Putamen (tissue), 1 donor: ENCODE measurements at regions not wholly inside any gene's neighbourhood (a gene's known extent, or its start where the extent isn't known, plus 50 kb on each side); places are given as distances from the start of the nearest gene placed in this dataset.

Experiments
- DNase-seq: peaks from one replicate; pipeline ENCODE4 v3.0.0-alpha.2; 2016; ENCODE audit warnings: low spot score

DNA sequence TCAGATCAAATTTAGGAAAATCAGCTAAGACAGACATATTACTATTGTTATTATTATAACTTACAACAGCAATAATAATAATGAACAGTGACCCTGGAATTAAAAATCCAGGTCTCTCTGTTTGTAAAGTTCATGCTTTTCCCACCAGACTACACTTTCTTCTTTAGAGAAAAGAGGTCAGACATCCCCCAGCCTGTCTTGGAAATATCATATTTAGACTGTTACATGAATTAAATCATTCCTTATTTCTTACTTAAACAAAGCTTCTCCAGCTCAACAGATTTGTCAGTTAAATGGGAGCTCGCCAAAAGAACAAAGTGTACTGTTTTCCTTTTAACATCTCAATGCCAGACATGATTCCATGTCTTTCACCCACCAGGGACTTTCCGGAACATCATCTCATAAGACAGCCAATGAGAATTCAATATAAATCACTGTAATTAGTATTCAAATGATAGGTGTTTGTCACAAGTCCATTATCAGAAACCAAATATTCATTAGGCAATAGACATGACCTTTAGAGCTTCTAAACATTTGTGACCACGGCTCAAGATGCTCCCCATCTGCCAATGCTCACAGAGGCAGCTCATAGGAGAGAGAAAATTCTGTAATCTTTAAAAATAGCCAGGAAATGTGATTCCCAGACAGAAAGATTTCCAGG lies 351.9 kb downstream of the ENC1 start:
- no peak for DNase-seq

DNA sequence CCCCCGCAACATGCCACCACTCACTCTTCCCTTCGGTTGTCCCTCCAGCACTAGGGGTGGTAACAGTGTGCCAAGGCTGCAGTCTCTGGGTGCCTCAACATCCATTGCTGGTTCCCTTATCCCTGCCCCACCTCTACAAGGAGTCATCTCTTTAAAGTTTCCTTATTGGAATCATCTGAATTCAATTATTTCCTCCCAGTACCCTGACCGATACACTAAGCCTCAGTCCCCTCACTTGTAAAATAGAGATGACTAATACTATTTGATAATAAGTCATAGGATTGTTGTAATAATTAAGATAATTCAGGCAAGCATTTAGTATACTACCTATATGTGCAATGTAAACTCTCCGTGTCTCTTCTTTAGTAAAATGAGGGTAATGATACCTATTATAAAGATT lies 352.5 kb downstream of the ENC1 start:
- DNase-seq: no peak

DNA sequence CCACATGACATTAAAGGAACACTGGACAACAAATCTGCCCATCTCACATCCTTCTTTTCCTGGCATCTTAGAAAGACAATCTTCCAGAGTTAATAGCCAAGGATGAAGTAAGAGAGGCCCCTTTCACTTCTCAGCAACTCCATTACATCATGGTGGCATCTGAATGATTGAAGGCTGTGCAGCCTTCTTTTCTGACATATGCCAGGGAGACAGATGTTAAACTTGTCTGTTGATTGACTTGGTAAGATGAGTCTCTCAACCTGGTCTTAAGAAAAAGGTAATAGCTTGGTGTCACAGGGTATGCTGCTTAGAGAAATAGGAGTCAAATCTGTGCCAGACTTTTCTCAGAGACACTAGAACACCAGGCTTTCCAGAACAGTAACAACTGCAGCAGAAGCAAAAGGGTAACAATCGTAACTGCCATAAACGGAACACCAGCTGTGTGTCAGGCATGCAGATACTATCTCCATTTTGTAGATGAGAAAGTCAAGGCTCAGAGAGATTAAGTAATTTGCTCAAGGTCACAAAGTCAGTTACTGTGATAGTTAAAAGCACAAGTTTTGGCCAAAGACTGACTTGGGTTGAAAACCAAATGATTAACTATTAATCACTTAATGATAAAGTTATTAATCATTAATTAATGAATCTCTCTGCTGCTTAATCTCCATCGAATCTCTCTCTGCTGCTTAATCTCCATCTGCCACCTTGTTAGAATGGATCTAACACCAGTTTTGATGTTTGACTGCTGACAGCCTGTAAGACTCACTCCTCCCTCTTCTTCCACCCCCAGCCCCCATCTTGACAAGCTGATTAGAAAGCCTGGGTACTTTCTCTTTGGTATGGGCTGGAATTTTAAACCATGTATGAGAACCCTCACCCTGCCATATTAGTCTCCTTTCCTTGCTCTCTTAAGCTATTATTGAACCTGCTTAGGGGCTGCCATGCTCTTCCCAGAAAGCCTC lies 353.5 kb downstream of the ENC1 start:
- DNase-seq: no peak

DNA sequence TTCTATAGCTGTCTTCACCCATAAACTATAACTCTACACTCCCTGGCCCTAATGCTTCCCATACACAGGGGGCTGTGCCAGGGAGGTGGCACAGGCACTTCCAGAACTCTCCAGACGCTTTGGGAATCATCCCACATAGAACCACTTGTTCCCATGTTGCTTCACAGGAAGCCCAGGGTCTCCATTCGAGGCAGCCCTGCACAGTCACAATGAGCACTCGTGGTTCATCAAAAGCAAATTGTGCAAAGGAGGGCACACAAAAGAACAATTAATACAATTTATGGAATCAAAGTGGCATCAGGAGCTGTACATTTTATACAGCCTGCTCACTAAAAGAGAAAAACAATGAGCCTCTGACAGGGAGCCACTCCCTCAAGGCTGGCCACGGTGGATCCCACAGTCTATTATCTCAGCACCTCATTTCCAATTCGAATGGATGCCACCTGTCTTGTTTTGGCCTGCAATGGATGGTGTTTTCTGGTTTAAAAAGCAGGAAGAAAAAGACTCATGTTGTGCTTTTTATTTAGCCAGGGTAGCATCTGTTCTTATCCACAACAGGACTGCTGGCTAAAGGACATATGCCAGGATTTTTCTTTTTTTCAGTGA lies 354.8 kb downstream of the ENC1 start:
- no peak for DNase-seq

DNA sequence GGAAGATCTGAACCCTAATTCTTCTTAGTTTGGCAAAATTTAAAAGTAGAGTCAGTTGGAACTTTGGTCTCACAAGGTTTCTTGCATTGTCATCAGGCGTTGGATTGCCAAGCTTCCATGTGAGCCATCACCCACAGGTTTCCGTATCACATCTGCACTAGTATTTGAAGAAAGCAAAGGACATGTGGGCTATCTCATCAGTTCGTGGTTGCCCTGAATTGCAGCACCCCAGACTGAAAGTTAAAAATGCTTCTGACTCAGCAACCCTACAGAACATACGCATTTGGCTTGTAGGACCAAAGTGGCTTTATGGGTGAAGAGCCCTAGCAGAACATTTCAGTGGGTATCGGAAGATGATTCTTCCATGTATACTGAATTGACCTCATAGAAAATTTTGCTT lies 358.0 kb downstream of the ENC1 start:
- no peak for DNase-seq

DNA sequence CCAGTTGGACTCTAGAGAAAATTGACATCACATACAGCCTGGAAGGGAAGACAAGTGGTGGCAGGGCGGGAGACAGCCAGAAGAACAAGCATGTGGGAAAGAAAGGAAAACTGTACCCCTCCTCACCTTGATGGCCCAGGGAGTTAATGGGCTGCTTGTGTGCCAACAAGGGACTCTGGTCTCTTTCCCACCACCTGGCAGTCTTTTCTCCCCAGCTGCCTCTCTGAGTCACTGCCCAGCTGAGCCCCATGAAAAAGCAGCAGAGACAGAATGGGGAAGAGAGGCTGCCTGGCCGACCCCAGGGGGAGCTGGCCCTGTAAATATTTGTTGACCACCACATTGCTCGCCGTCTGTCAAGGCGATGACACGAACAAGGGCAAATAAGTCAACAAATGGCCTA lies 359.4 kb downstream of the ENC1 start:
- no peak for DNase-seq

DNA sequence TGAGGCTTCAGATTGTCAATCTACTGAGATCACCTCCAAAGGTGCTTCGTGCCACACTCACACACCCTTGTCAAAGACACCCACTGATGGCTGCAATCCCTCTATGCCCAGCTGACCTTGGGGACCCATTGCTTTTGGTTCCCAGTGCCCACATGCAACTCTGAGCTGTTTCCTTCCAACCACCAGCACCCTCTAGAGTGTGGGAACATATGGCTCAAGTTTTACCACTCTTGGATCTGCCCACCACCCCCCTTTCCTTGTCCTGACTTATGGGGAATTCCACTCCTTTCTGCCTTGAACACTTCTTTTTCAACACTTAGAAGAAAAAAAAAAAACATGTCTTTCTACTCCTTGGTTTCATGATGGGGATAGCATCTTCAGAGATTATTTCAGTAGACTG lies 360.2 kb downstream of the ENC1 start:
- no peak for DNase-seq

DNA sequence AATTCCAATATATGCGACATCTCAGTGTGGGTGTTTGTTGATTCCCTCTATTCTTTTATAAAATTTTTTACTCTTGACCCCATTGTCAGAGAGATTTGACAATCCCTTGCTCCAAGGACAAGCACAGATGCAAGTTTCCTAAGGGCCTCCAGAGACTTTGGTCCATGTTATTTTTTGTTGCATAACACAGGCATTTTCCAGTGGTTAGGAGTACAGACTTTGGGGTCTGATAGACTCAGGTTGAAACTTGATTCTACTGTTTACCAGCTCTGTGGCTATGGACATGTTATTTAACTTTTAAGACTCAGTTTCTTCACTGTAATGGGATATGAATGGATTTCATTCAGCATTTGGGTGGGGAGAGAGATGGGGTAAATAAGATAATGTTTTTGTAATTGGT lies 361.3 kb downstream of the ENC1 start:
- DNase-seq: no peak

DNA sequence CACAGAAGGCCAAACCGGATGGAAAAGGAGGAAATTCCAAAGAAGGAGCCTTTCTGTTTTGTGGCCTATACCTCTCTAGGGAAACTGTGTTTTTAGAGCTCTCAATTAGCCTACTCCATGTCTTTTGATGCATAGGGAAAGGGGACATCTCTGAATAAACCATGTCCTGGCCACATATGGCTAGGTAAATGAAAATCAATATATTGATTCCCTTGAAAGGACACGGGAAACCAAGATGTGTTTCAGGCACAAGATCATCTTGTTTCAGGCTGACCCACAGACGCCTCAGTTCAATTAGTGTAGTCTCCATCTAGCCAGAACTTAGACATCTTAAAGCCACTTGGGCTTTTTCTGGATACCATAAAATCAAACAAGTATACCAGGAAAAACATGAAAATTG lies 363.1 kb downstream of the ENC1 start:
- no peak for DNase-seq

DNA sequence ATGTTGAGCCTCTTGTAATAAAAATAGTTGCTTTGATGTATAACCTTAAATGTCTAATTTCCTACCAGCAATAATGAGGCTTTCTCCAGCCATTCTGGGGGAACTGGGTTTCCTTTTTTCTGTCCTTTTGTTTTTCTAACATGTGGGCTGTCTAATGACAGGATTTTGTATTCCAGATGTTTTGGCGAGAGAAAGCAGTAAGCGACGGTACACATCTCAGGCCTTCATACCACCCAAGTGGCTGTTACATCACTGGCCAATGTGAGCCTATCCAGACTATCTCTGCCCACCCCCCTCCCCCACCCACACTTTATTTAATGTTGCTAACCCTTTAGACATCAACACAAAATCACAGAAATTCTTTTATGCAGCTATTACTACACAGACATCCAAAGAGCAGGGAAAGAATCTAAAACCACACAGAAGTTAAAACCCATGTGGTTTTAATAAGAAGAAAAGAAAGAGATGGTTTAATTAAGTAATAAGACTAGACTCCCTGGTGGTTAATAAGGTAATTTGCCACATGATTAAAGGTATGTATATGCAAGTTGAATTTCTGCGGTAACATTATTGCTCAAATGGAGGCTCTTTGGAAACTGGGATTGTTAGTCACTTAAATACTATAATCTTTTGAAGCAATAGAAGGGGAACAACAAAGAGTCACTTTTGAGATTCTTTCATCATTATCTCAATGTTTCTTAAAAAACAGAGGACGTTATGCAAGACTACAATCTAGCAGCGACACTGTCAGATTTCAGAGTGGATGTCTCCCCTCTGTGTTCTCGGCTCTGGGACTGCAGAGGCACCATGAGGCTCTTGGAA lies 365.1 kb downstream of the ENC1 start:
- no peak for DNase-seq

DNA sequence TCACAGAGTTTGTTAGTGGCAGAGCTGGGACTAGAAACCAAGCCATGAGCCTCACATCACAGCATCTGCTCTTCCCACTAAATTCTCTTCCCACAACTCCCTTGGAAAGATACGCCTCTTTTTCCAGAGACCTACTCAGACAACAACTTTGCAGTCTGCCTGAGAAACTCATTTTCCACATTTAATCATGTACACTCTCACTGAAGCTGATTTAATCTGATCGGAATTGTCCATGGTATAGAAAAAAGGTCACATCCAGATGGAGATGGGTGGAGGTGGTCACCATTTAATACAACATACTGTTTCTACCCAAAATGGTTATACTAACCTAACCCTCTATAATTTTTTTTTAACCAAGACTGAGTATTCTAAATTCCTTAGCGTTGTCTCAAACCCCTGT lies 366.2 kb downstream of the ENC1 start:
- DNase-seq: no peak

DNA sequence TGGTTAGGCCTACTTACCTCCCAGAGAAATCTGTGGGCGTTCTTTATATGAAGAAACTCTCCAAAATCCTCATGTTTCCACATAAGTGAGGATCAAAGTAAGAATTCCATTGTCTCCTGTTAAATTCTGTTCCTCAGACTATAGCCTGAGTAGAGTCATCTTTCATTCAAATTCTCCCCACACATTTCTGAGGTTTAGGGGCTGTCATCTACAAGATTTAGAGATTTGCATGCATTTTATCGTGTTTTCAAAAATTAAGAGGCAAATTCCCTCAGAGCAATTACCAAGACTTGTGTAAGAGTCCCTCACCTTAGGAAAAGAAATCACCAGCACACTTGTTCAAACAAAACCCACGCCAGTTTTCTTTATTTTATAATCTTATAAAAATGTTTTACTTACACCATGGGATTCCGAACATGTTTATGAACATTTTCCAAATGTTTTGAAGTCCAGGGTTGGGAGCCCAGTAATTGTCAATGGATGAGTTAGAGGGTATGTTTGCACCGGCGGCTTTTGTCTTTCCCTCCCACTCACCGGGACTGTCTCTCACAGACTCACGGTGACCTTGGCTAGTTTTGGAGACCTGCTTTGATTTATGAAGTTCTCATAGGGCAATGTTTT lies 367.6 kb downstream of the ENC1 start:
- DNase-seq: no peak

DNA sequence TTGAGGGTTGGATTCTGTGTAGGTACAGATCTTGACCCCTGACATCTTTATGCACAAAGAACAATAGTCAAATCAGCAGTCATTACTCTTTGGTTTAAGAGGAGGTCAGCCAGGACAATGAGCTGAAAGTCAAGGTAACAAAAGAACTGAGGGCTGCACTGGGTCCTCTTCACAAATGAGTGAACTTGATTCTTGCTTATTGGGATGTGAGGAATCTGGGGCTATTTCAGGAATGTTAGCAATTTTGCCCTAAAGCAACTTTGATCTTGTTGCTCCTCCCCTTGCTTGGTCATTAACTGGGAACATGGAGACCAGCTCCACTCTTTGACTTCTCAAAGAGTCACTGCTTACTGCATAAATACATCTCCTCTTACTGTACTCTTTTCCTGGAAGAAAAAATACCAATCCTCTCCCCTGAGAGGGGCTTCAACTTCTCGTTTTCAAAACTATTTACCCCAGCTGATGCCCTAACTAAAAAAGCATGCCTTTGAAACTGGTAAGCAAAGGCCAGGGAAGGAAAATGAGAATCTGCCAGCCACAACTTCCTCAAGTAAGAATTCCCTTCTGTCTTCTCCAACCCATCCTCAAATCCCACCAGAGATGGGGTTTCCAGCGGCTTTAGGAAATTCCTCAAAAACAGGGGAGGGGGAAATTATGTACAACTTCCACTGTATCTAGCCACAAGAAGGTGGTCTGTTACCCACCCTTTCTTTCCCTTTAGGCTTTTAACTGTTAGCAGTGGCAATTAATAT lies 368.3 kb downstream of the ENC1 start:
- DNase-seq: no peak

DNA sequence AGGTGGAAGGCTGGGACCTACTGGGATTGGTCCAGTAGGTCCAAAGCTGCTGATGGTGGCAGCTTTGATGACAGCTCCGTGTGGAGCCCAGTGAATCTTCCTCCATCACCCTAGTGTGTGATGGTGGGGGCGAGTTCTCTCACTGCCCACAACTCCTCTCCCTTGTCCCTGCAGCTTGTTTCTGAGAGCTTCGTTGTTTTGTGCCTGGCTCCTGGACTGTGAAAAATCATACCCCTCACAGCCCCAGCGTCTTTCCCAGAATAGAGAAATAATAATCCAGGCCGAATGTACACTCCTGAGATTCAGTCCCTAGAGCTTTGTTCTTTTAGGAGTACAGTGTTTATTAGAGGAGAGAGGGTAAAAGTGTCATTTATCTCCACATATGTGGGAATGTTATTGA lies 372.2 kb downstream of the ENC1 start:
- no peak for DNase-seq

DNA sequence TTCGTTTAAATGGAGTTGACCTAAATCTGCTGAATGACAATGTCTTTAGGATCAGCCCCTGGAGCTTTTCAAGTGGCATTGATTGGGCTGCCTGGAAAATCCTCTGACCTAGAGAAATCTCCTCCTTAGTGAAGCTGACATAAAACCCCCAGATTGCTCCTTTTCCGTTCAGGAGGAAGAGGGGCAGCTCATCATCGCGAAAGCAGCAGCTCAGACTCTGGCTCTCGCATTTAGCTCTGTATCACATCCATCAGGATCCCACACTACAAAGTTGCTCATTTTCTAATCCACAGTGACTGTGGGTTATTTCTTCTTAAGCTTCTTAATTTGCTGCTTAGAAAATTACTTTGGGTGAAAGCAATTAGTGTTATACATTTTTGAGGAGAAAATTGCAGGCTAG lies 373.7 kb downstream of the ENC1 start:
- DNase-seq: no peak

DNA sequence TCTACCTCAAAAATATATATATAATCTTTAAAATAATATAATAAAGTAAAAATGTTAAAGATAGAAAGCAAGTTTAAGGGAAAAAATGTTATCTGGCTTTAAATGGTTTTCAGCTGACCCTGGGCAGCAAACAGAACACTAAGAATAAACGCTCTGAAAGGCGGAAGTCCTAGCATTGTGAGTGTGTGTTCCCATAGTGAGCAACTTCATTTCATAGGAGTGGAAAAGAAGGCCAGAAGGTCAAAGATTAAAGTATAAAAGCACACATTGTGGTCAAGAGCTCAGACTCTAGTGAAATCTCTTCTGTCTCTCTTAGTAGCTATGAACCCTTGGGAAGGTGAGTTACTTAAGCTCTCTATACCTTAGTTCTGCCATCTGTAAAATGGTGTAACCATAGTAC lies 374.4 kb downstream of the ENC1 start:
- no peak for DNase-seq

DNA sequence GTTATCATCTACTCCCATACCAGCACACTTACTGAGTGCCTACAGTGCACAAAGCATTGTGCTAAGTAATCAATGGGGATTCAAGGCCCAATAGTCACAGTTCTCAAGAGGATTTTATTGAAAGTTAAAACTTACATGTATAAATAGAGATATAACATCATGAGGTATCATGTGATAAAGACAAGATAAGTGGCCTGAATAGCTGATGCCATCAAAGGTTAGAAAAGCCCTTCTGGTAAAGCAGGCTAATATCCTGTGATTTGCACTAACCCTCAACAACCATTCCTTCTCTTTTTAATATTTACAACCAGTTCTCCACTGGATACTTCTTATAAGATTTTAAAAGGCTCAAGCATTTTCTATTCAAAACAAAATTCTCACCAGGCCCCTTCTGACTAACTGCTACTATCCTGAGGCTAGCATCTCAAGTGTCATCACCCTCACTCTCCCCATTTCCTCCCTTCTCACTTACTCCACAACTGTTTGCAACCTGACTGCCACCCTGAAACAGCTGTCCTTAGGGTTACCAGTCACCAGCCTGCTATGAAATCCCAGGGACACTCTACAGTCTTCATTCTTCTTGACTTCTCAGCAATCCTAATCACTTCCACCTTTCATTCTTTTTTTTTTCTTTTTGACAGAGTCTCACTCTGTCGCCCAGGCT lies 377.9 kb downstream of the ENC1 start:
- DNase-seq: no peak

DNA sequence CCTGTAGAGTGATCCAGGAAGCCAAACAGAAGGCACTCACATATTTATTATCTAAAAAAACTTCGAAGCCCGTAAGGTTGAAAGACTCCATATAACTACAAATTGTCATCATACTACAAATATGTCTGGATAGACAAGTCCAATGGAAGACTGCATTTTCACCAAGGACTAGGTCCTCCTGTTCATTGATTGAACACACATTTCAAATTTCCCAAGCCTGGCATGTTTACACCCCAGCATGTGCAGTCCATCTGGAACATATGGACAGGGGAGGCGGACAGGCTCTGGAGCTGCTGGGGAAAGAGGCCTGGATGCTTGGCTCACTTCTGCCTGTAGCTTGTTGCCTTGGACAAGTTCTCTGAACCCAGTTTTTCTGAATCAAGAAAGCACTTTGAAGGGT lies 378.7 kb downstream of the ENC1 start:
- DNase-seq: no peak

DNA sequence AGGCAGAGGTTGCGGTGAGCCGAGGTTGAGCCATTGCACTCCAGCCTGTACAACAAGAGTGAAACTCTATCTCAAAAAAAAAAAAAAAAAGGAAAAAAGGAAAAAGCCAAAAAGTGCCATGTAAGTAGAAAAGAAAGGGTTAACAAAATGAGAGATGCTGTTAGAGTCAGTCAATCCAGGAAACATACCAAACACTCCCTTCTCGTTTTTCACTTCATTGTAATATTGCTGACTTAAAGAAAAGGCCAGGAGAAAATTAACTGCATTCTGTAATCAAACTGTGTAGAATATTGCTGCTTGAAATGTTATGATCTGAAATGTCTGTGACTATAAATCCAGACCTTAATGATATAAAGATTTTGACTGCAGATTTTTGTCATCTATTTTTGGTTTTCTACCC lies 379.1 kb downstream of the ENC1 start:
- DNase-seq: no peak

DNA sequence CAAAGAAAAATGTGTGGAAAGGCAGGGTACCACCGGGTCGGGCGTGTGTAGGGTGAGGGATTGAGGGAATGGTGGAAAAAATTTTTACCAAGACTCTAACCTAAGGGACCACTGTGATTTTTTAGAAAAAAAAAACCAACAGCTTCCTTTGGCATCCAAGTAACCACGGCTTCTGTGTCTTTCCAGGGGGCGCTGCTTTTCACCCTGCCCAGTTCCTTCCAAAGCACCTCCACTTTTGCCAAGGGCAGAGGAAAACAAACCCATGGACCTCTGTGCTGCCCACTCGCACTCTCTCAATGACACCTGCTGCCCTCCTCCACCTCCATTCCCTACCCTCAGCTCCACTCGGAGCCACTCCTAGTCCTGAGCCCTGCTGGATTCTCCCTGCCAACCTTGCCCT lies 381.0 kb downstream of the ENC1 start:
- DNase-seq: no peak

DNA sequence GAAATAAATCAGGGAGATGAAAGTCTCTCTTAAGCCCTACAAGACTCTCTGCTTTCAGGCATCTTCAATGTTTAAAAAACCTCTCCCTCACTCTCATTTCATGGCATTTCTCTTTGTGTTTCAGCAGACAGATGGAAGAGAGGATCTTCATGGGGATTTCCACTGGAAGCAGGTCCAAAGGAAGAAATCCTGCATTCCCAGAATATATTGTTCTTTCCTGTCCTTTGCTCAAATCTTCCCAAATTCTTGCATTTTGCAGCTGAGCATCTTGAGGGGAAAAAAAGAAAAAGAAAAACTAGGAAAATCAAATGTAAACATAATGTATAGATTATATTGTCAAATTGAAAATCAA lies 382.2 kb downstream of the ENC1 start:
- no peak for DNase-seq
